ENCODE measurements at regions not wholly inside any gene's neighbourhood (a gene's known extent, or its start where the extent isn't known, plus 50 kb on each side); places are given as distances from the start of the nearest gene placed in this dataset.
"Not testable (repeated sequence)": the region's sequence is repeated elsewhere in the genome, so short reads cannot be mapped to it uniquely, and the experiment has no call there.

DNA sequence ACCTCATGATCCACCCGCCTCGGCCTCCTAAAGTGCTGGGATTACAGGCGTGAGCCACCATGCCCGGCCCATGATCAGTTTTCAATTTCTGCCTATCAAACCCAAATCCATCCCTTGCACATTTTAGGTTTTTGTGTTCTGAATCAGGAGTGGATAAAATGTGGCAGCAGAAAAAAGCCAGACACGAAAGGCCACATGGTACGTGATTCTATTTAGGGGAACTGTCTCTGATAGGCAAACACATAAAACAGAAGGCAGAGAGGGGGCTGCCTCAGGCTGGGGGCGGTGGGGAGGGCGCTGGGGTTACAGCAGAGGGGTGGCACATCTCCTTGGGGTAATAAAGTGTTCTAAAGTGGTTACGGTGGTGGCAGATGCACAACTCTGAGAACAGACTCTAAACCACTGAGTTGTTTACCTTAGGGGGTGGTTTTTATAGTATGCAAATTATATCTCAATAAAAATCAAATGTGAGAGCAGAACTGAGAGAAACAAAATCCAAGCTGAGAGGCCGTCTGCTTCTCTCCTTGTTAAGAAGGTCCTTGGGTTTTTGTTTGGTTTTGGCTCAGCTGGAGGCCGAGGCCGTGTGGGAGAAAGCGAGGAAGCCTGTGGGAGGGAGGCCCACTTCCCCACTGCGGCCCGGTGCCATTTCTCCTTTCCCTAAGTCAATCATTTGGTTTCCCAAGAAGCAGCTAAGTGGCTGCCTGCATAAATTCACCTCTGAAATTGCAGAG is 78.0 kb downstream of the SOWAHC start:
- DNase-seq (ENCODE audit: low spot score), result no peak

- not testable (repeated sequence) for DNase-seq (ENCODE audit: low spot score)
These were observed 78.7 kb downstream of the SOWAHC start for GRCh38 chr2:109692831-109693230.

DNA sequence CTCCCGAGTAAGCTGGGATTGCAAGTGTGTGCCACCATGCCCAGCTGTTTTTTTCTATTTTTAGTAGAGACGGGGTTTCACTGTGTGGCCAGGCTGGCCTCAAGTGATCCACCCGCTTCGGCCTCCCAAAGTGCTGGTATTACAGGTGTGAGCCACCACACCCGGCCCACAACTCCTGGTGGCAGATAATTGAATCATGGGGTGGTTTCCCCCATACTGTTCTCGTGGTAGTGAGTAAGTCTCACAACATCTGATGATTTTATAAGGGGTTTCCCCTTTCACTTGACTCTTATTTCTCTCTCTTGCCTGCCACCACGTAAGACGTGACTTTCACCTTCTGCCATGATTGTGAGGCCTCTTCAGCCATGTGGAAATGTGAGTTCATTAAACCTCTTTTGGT is 79.1 kb downstream of the SOWAHC start:
- DNase-seq (ENCODE audit: low spot score), result not testable (repeated sequence)

GRCh38 chr2:109694190-109694589 is 80.0 kb downstream of the SOWAHC start:
- no peak for DNase-seq (ENCODE audit: low spot score)

DNA sequence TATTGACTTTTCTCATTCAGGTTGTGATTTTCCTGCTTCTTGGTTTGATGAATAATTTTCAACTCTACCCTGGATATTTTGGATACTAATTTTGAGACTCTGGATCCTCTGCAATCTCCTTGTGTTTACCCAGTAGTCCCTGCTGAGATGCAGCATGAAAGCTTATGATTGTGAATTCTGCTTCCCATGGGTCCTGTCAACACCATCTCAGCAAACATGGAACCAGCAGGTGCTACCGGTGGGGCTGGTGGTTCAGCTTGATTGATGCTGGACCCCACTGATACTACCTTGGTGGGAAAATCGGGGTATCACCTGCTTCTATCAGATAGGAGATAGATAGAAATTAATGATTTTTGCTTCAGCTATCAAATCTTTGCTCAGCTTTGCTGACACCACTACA is 81.1 kb downstream of the SOWAHC start:
- no peak for DNase-seq (ENCODE audit: low spot score)

- DNase-seq (ENCODE audit: low spot score), result no peak
These were observed 85.5 kb downstream of the SOWAHC start for GRCh38 chr2:109699646-109700045.

DNA sequence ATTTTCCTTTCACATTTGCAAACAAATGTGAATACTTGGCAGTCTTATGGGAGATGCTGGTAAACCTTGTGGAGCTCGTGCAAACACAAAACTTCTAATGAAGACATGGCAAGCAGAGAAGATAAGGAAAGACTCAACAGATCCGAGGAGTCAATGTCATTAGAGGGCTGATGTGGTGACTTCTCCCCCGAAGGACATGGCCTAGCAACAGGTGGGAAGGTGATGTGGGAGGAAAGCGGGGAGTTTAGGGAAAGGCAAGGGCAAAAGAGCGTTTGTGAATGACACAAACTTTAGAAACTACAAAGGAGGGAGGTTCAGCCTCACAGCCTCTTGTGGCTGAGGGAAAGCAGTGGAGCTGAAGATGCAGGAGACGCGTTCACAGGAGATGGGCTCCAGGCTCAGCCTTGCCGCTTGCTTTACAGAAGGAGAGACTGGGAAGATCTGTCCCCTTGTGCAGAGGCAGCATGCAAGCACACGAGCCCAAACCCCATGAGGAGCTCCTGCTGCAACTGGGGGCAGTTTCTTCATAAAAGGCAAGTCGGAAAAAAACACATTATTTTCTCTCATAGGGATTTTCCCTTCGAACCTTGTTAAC is 86.6 kb downstream of the SOWAHC start:
- no peak for DNase-seq (ENCODE audit: low spot score)

DNA sequence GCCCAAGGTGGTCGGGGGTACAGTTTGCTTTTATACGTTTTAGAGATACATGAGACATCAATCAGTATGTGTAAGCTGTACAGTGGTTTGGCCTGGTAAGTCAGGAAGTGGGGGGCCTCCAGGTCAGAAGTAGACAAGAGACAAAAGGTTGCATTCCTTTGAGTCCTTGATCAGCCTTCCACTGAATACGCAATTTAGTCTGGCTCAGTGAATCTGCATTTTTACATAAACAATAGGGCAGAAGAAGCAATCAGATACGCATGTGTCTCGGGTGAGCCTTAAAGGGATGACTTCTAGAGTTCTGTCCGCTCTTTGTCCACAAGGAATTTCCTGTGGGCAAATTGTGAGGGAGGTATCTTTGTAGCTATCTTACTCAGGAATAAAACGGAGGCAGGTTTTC is 87.2 kb downstream of the SOWAHC start:
- no peak for DNase-seq (ENCODE audit: low spot score)

- DNase-seq (ENCODE audit: low spot score), result no peak
These were observed 88.3 kb downstream of the SOWAHC start for GRCh38 chr2:109702250-109702985.

- DNase-seq (ENCODE audit: low spot score), result no peak
These were observed 88.9 kb downstream of the SOWAHC start for GRCh38 chr2:109703077-109703476.

- no peak for DNase-seq (ENCODE audit: low spot score)
These were observed 89.6 kb downstream of the SOWAHC start for GRCh38 chr2:109703798-109704197.

DNA sequence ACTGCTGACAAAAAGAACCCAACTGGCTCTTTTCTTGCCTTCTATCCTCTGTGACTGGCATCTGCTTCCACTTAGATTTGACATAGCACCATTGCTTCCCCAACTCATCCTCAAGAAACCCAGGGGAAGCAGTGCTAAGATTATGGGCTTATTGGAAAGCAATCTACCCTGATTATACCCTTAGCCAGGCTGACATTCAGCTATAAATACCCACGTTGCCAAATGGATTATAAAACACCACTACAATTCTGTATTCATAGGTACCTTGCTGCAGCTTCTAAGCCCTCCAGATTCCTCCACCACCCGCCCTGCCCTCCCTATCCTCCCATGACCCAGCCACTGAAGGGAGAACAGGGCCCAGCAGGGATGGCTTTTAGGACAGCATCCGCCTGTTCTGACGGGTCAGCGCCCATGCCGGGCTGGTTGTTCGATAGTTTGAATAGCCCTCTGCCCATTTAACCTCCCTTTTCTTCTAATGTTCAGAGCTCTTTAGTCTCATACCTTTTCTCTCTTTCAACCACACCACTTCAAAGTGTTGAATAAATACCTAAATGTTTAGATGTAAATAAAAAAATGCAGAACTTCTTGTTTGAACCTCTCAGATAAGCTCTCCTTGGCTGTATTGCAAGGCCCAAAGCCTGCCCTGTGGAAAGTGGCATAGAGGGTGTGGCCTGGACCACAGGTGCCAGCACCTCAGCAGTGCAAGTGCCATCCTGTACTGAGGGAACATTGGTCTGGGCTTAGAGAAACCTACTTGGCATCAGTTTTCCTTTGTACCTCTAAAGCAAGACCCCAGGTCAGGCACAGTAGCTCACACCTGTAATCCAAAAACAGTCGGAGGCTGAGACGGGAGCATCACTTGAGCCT is 86.6 kb upstream of the RGPD5 start:
- DNase-seq (ENCODE audit: low spot score), result no peak

GRCh38 chr2:109710505-109711229 is 83.4 kb upstream of the RGPD5 start:
- DNase-seq (ENCODE audit: low spot score), result no peak

GRCh38 chr2:109711230-109712122 is 82.6 kb upstream of the RGPD5 start:
- no peak for DNase-seq (ENCODE audit: low spot score)

DNA sequence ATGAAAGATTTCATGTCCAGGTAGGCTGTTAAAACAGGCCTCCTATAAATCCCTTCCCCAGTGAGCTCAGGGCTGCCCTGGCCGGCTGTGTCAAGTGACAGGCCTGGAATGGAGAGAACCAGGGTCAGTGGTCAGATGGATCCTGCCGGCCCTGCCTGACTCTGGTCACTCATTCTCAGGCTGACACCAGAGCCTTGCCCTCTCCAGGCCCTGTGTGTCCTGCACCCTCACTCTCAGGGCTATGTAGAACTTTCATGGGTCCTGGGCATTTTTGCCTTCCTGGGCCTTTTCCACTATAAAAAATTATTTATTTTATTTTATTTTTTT is 82.0 kb upstream of the RGPD5 start:
- DNase-seq (ENCODE audit: low spot score), result no peak

DNA sequence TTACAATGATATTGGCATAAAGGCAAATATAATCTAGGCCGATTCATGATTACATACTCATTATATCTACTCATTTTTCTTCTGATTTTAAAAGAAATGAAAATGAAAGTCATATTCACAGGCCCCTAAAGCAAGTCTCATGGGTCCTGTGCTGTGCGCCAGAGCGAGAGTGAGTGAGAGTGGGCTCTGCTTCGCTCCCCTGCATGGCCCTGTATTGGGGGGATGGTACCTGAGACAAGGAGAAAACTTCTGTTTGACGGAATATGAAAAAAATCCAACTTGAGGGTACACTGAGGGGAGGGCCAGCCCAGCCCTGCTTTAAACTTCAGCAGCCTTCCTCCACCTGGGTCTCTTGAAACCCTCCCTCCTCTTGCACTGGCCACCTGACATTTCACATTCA is 81.4 kb upstream of the RGPD5 start:
- no peak for DNase-seq (ENCODE audit: low spot score)

DNA sequence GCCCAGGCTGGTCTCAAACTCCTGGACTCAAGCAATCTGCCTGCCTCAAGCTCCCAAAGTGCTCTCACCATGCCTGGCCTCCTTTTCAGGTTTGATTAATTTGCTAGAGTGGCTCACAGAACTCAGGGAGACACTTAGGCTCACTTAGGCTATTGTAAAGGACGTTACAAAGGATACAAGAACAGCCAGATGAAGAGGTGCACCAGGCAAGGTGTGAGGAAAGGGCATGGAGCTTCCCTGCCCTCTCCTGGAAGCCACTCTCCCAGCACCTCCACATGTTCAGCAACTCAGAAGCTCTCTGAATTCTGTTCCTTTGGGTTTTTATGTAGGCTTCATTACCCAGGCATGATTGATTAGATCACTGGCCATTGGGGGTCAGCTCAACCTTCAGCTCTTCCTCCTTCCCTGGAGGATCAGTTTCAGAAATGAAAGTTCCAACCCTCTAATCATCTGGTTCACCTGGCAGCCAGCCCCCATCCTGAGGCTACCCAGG is 78.7 kb upstream of the RGPD5 start:
- DNase-seq (ENCODE audit: low spot score), result no peak

GRCh38 chr2:109716596-109716995 is 77.5 kb upstream of the RGPD5 start:
- DNase-seq (ENCODE audit: low spot score), result not testable (repeated sequence)

DNA sequence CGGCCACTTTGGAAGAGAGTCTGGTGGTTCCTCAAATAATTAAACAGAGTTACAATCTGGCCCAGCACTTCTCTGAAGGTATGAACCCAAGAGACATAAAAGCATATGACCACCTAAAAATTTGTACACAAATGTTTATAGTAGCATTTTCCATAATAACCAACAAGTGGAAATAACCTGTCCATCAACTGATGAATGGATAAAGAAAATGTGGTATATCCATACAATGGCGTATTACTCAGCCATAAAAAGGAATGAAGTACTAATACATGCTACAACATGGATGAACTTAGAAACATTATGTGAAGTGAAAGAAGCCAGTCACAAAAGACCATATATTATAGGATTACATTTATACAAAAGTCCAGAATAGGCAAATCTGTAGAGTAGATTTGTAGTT is 76.0 kb upstream of the RGPD5 start:
- DNase-seq (ENCODE audit: low spot score), result no peak

DNA sequence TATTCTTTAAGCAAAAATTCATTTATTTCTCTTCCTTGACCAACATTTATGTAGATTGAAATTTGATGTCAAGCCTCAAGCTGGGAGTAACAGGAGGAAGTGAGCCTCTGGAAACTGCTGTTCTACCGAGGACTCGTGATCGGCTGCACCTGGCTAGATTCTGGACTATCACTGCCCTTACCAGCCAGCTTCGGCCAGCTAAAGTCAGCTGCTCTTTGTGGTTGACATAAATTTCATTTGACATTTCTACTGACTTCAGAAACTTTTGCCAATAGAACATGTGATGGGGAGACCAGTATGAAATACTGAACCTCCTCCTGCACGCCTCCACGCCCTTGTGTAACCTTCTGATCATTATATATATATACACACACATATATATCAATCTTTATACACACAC is 74.2 kb upstream of the RGPD5 start:
- no peak for DNase-seq (ENCODE audit: low spot score)
